Stomach (tissue), 8 donors: ENCODE measurements at regions not wholly inside any gene's neighbourhood (a gene's known extent, or its start where the extent isn't known, plus 50 kb on each side); places are given as distances from the start of the nearest gene placed in this dataset.

Experiments
- DNase-seq, 2 donors: peaks; one replicate each; pipeline versions ENCODE4 v3.0.0 to v3.0.0-alpha.2; 2013 to 2019
- H3K27ac ChIP-seq, 5 donors: fragments of 200-600 bp in 4 of 5; sonication (generic) in 4 of 5; one replicate each; pipeline ENCODE4 v1.5.1; 2013 to 2019; ENCODE audit warnings: mild to moderate bottlenecking in 1 of 5, moderate library complexity in 1 of 5
- H3K27me3 ChIP-seq, 3 donors: fragments of 200-600 bp; sonication (generic); one replicate each; pipeline ENCODE4 v1.5.1; 2017 to 2019; ENCODE audit warnings: mixed run types in 1 of 3
- H3K36me3 ChIP-seq, 4 donors: fragments of 200-600 bp; sonication (generic); 1 replicate in 3 of 4; 2 replicates in 1 of 4; pipeline ENCODE4 v1.5.1; 2016 to 2019
- H3K4me1 ChIP-seq, 4 donors: fragments of 200-600 bp; sonication (generic); one replicate each; pipeline ENCODE4 v1.5.1; 2016 to 2019
- H3K4me3 ChIP-seq, 4 donors: fragments of 200-600 bp; sonication (generic) in 3 of 4; one replicate each; pipeline ENCODE4 v1.5.1; 2016 to 2019; ENCODE audit warnings: mild to moderate bottlenecking in 1 of 4
- H3K9me3 ChIP-seq, 4 donors: fragments of 200-600 bp; sonication (generic); one replicate each; pipeline ENCODE4 v1.5.1; 2016 to 2019
- CTCF ChIP-seq, 7 experiments: fragments of 450-650 bp in 4 of 7; fragments of 200-600 bp in 3 of 7; sonication (generic) in 3 of 7; IDR thresholded peaks; one replicate each; pipeline ENCODE4 v1.5.1; 2016 to 2019; ENCODE audit warnings: antibody characterized with exemption in 7 of 7, control low read depth in 2 of 7, mild to moderate bottlenecking in 1 of 7
- EP300 ChIP-seq: sonication (generic); formaldehyde crosslinking; IDR thresholded peaks from one replicate; pipeline ENCODE4 v1.6.1; 2017; ENCODE audit warnings: antibody characterized with exemption
- POLR2A ChIP-seq, 4 donors: fragments of 450-650 bp; IDR thresholded peaks; one replicate each; pipeline ENCODE4 v1.6.1; 2016; ENCODE audit warnings: antibody characterized with exemption in 4 of 4, control low read depth in 2 of 4, mild to moderate bottlenecking in 1 of 4, moderate library complexity in 1 of 4
- POLR2AphosphoS5 ChIP-seq, 3 donors: sonication (generic); formaldehyde crosslinking; IDR thresholded peaks; one replicate each; pipeline ENCODE4 v1.6.1; 2016; ENCODE audit warnings: antibody characterized with exemption in 3 of 3
- WGBS, 5 donors: extraction: QIAGEN DNeasy Blood & Tissue Kit in 3 of 5; methylation state at CpG; one replicate each; pipeline versions ENCODE4 v1.1.5 to v1.1.7; 2013 to 2018; 5-methylcytosine and 5-hydroxymethylcytosine counted together
- intact Hi-C: fragments of 100-400 bp; cut with DNase I; formaldehyde crosslinking; loops from one replicate; pipeline ENCODE4 v1.15.1; 2023; ENCODE audit warnings: low total_unique reads
- donor health status: healthy with polysubstance abuse.
- donor health status: Bipolar disorder and iron deficiency.
- donor health status: healthy.

DNA sequence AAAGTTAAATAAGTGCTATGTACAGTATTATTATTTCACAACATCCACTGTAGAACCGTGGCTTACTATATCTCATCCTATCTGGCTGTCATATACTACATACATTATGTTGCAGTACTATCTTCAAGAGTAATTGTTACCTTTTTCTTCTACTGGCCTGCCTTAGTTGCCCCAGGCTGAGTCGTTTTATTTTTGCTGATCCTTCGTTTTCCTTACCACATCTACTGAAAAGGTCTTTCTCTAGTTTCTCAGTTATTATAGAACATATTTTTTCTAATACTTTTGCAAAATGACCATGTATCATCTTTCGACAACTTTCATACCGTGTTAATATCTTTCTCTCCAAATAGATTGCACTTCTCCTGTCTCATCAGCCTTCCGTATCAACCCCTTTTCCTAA is 523.1 kb downstream of the SOX5 start:
- intact Hi-C loops: no loop called here
- WGBS, 5 donors: 62 to 82% (median 70%) methylated on average over 6 of the region's 6 CpGs
- no peak overlapping the region for H3K27ac ChIP-seq
- H3K36me3 ChIP-seq: no peaks in the 10 kb centered on the region
- H3K9me3 ChIP-seq: no peaks in the 10 kb centered on the region
- TF ChIP-seq EP300 (no peak), POLR2AphosphoS5 (IDR thresholded peaks at IDR 0.05) (no peak)
- H3K4me1 ChIP-seq: no peaks in the 10 kb centered on the region
- no peaks in the 10 kb centered on the region for H3K27me3 ChIP-seq
- H3K4me3 ChIP-seq: no peak overlapping the region
- no peak for DNase-seq

- DNase-seq: no peak
- H3K27ac ChIP-seq: no peak overlapping the region
- no peaks in the 10 kb centered on the region for H3K27me3 ChIP-seq
- H3K4me3 ChIP-seq: no peak overlapping the region
- WGBS, 5 donors: 72 to 82% (median 76%) methylated on average over 6 of the region's 6 CpGs
- intact Hi-C loops: no loop called here
- no peaks in the 10 kb centered on the region for H3K36me3 ChIP-seq
- H3K4me1 ChIP-seq: no peaks in the 10 kb centered on the region
- TF ChIP-seq POLR2A (IDR thresholded peaks at IDR 0.05) (no peak), POLR2AphosphoS5 (IDR thresholded peaks at IDR 0.05) (no peak), EP300 (no peak), CTCF (IDR thresholded peaks at IDR 0.05) (no peak)
- H3K9me3 ChIP-seq: no peaks in the 10 kb centered on the region
These were observed 520.7 kb downstream of the SOX5 start for GRCh38 chr12:23428758-23429157.

DNA sequence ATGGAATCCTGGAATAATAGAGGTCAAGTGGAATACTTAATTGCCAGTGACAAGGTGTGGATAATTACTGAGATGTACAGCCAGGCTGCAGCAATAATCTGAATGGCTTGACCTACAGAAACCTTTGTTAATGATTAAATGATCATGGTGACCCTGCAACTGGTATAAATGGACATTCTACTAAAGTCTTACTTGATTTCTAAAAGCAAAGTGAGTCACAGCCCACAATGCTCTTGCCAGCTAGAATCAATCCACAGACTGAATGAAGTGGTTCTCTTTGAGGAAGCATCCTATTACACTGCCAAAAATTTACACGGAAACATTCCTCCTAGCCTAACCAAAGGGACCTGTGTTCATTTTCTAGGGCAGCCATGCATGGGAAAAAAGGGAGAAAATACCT is 518.5 kb downstream of the SOX5 start:
- Histone ChIP-seq H3K9me3 (no peaks in the 10 kb centered on the region), H3K27ac (no peak overlapping the region), H3K4me3 (no peak overlapping the region), H3K4me1 (no peaks in the 10 kb centered on the region), H3K27me3 (no peaks in the 10 kb centered on the region), H3K36me3 (no peaks in the 10 kb centered on the region)
- TF ChIP-seq POLR2A (IDR thresholded peaks at IDR 0.05): no peak
- no peak for DNase-seq
- intact Hi-C loops: no loop called here
- 73 to 93% (median 83%) methylated on average over 1 of the region's 1 CpG for WGBS, 5 donors

DNA sequence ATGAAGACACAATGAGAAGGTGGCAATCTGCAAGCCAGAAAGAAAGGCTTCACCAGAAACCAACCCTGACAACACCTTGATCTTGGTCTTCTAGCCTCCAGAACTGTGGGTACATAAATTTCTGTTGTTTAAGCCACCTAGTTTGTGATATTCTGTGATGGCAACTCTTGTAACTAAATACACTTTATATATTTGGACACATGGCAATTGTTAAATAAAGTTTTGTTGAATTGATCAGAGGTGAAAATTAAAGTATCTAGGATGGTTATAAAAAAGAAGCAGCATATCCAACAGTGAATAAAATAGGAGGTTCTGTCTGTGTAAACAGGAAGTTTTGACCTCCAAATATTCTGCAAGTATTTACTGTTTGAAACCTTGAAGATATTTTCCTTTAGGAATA is 516.3 kb downstream of the SOX5 start:
- H3K36me3 ChIP-seq: no peaks in the 10 kb centered on the region
- no peak overlapping the region for H3K4me3 ChIP-seq
- H3K4me1 ChIP-seq: no peaks in the 10 kb centered on the region
- peaks cover 0 to 4% (median 0%) of the 10 kb centered on the region in 4 donors for H3K9me3 ChIP-seq
- H3K27me3 ChIP-seq: no peaks in the 10 kb centered on the region
- no peak for DNase-seq
- H3K27ac ChIP-seq: no peak overlapping the region
- no peak for TF ChIP-seq POLR2AphosphoS5 (IDR thresholded peaks at IDR 0.05)
- TF ChIP-seq POLR2A (IDR thresholded peaks at IDR 0.05): no peak
- TF ChIP-seq CTCF (IDR thresholded peaks at IDR 0.05): no peak
- no peak for TF ChIP-seq EP300
- intact Hi-C loops: no loop called here

- 78 to 89% (median 86%) methylated on average over 2 of the region's 2 CpGs for whole genome bisulfite sequencing, 5 donors
- TF ChIP-seq POLR2A (IDR thresholded peaks at IDR 0.05) (no peak), EP300 (no peak), POLR2AphosphoS5 (IDR thresholded peaks at IDR 0.05) (no peak), CTCF (IDR thresholded peaks at IDR 0.05) (no peak)
- intact Hi-C loops: no loop called here
These were observed 515.3 kb downstream of the SOX5 start for GRCh38 chr12:23434154-23434553.

DNA sequence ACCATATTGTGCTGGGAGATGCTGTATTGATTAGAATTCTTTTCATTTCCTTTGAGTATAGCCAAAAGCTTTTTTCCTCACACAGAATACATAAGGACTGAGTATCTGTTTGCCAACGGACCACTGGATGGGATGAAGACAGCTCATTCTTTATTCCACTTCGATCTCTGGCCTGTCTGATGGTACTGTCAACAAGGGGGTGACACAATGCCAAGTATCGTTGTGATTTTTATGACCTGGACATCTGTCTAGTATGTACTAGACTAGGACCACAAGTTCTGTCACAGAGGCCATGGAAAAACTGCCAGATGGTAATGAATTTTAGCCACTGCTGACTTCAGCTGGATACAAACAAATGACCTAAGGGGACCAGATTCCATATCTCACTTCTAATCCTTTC is 502.7 kb downstream of the SOX5 start:
- intact Hi-C loops: no loop called here
- Histone ChIP-seq H3K27ac (no peak overlapping the region), H3K27me3 (no peaks in the 10 kb centered on the region), H3K36me3 (no peaks in the 10 kb centered on the region), H3K4me1 (no peaks in the 10 kb centered on the region), H3K9me3 (no peaks in the 10 kb centered on the region), H3K4me3 (no peak overlapping the region)
- DNase-seq: peak in 1 of 2 donors; percentile 14
- TF ChIP-seq POLR2A (IDR thresholded peaks at IDR 0.05) (no peak), POLR2AphosphoS5 (IDR thresholded peaks at IDR 0.05) (no peak), EP300 (no peak)
- 27 to 53% (median 38%) methylated on average over 3 of the region's 3 CpGs for WGBS, 5 donors

More at GRCh38 chr12:23434154-23434553, 515.3 kb downstream of the SOX5 start:
- Histone ChIP-seq H3K27me3 (no peaks in the 10 kb centered on the region), H3K9me3 (peaks cover 0 to 4% (median 0%) of the 10 kb centered on the region in 4 donors), H3K4me1 (no peaks in the 10 kb centered on the region), H3K27ac (no peak overlapping the region), H3K36me3 (no peaks in the 10 kb centered on the region), H3K4me3 (no peak overlapping the region)
- DNase-seq: no peak
